ENCODE measurements at regions not wholly inside any gene's neighbourhood (a gene's known extent, or its start where the extent isn't known, plus 50 kb on each side); places are given as distances from the start of the nearest gene placed in this dataset.

GRCh38 chr3:105953831-105954230 lies 85.0 kb upstream of the CBLB start:
- no peaks in the 10 kb centered on the region for H3K36me3 ChIP-seq
- no peaks in the 10 kb centered on the region for H4K20me1 ChIP-seq
- H3K27me3 ChIP-seq, result no peaks in the 10 kb centered on the region
- no peak overlapping the region for H3K4me3 ChIP-seq
- H3K4me2 ChIP-seq, result no peak overlapping the region
- no peak overlapping the region for H3K27ac ChIP-seq
- no peak for TF ChIP-seq Cebpa-rat (IDR thresholded peaks at IDR 0.05)
- H3K9me3 ChIP-seq, result no peaks in the 10 kb centered on the region
- no peaks in the 10 kb centered on the region for H3K4me1 ChIP-seq
- H3K9ac ChIP-seq, result no peak overlapping the region

GRCh38 chr3:105956306-105956705 lies 87.5 kb upstream of the CBLB start:
- no peaks in the 10 kb centered on the region for H3K9me3 ChIP-seq
- H3K9ac ChIP-seq, result no peak overlapping the region
- no peaks in the 10 kb centered on the region for H3K36me3 ChIP-seq
- TF ChIP-seq Cebpa-rat (IDR thresholded peaks at IDR 0.05), result no peak
- H3K27me3 ChIP-seq, result no peaks in the 10 kb centered on the region
- no peak overlapping the region for H3K4me2 ChIP-seq
- H4K20me1 ChIP-seq, result no peaks in the 10 kb centered on the region
- H3K4me1 ChIP-seq, result no peaks in the 10 kb centered on the region
- no peak overlapping the region for H3K27ac ChIP-seq
- no peak overlapping the region for H3K4me3 ChIP-seq

GRCh38 chr3:105957722-105958121 lies 88.9 kb upstream of the CBLB start:
- no peaks in the 10 kb centered on the region for H4K20me1 ChIP-seq
- no peak overlapping the region for H3K9ac ChIP-seq
- H3K27ac ChIP-seq, result no peak overlapping the region
- no peak for TF ChIP-seq Cebpa-rat (IDR thresholded peaks at IDR 0.05)
- H3K4me2 ChIP-seq, result no peak overlapping the region
- H3K27me3 ChIP-seq, result no peaks in the 10 kb centered on the region
- no peaks in the 10 kb centered on the region for H3K4me1 ChIP-seq
- no peaks in the 10 kb centered on the region for H3K36me3 ChIP-seq
- no peaks in the 10 kb centered on the region for H3K9me3 ChIP-seq
- no peak overlapping the region for H3K4me3 ChIP-seq

GRCh38 chr3:105958237-105959000 lies 89.6 kb upstream of the CBLB start:
- Histone ChIP-seq H3K4me1 (no peaks in the 10 kb centered on the region), H3K27me3 (no peaks in the 10 kb centered on the region), H3K4me2 (no peak overlapping the region), H3K27ac (no peak overlapping the region), H3K9ac (no peak overlapping the region), H3K36me3 (no peaks in the 10 kb centered on the region), H3K4me3 (no peak overlapping the region), H3K9me3 (no peaks in the 10 kb centered on the region), H4K20me1 (no peaks in the 10 kb centered on the region)
- no peak for TF ChIP-seq Cebpa-rat (IDR thresholded peaks at IDR 0.05)

GRCh38 chr3:105959851-105960250 lies 91.0 kb upstream of the CBLB start:
- H3K4me1 ChIP-seq, result no peaks in the 10 kb centered on the region
- H3K4me2 ChIP-seq, result no peak overlapping the region
- no peaks in the 10 kb centered on the region for H4K20me1 ChIP-seq
- H3K4me3 ChIP-seq, result no peak overlapping the region
- no peaks in the 10 kb centered on the region for H3K36me3 ChIP-seq
- TF ChIP-seq Cebpa-rat (IDR thresholded peaks at IDR 0.05), result no peak
- no peaks in the 10 kb centered on the region for H3K9me3 ChIP-seq
- H3K27me3 ChIP-seq, result no peaks in the 10 kb centered on the region
- H3K9ac ChIP-seq, result no peak overlapping the region
- no peak overlapping the region for H3K27ac ChIP-seq

- Histone ChIP-seq H3K27ac (no peak overlapping the region), H3K36me3 (no peaks in the 10 kb centered on the region), H3K9me3 (no peaks in the 10 kb centered on the region), H3K4me3 (no peak overlapping the region), H4K20me1 (no peaks in the 10 kb centered on the region), H3K4me1 (no peaks in the 10 kb centered on the region), H3K9ac (no peak overlapping the region), H3K4me2 (no peak overlapping the region), H3K27me3 (no peaks in the 10 kb centered on the region)
- TF ChIP-seq Cebpa-rat (IDR thresholded peaks at IDR 0.05), result no peak
These were observed 91.6 kb upstream of the CBLB start for GRCh38 chr3:105960381-105960780.

GRCh38 chr3:105963161-105963560 lies 94.3 kb upstream of the CBLB start:
- Histone ChIP-seq H3K36me3 (no peaks in the 10 kb centered on the region), H3K27me3 (no peaks in the 10 kb centered on the region), H3K4me2 (no peak overlapping the region), H3K9me3 (no peaks in the 10 kb centered on the region), H3K4me3 (no peak overlapping the region), H3K27ac (no peak overlapping the region), H3K4me1 (no peaks in the 10 kb centered on the region), H4K20me1 (no peaks in the 10 kb centered on the region), H3K9ac (no peak overlapping the region)
- TF ChIP-seq Cebpa-rat (IDR thresholded peaks at IDR 0.05), result no peak

GRCh38 chr3:105965384-105965783 lies 96.6 kb upstream of the CBLB start:
- H3K4me3 ChIP-seq, result no peak overlapping the region
- no peak overlapping the region for H3K27ac ChIP-seq
- no peaks in the 10 kb centered on the region for H4K20me1 ChIP-seq
- H3K36me3 ChIP-seq, result no peaks in the 10 kb centered on the region
- H3K9ac ChIP-seq, result no peak overlapping the region
- no peak for TF ChIP-seq Cebpa-rat (IDR thresholded peaks at IDR 0.05)
- H3K4me1 ChIP-seq, result no peaks in the 10 kb centered on the region
- no peaks in the 10 kb centered on the region for H3K27me3 ChIP-seq
- no peak overlapping the region for H3K4me2 ChIP-seq
- peaks cover 3% of the 10 kb centered on the region; the same call in 1 of the 2 replicates for H3K9me3 ChIP-seq

- Histone ChIP-seq H3K9ac (no peak overlapping the region), H4K20me1 (no peaks in the 10 kb centered on the region), H3K9me3 (peaks cover 20% of the 10 kb centered on the region), H3K36me3 (no peaks in the 10 kb centered on the region), H3K27ac (no peak overlapping the region), H3K4me1 (no peaks in the 10 kb centered on the region), H3K27me3 (no peaks in the 10 kb centered on the region), H3K4me3 (no peak overlapping the region), H3K4me2 (no peak overlapping the region)
- no peak for TF ChIP-seq Cebpa-rat (IDR thresholded peaks at IDR 0.05)
These were observed 98.3 kb upstream of the CBLB start for GRCh38 chr3:105967117-105967516.

GRCh38 chr3:105970283-105970682 lies 101.5 kb upstream of the CBLB start:
- Histone ChIP-seq H3K4me2 (no peak overlapping the region), H3K9ac (no peak overlapping the region), H3K27ac (no peak overlapping the region)

GRCh38 chr3:105972069-105972468 lies 103.3 kb upstream of the CBLB start:
- no peak overlapping the region for H3K4me3 ChIP-seq
- peaks cover 24% of the 10 kb centered on the region for H3K9me3 ChIP-seq
- no peaks in the 10 kb centered on the region for H3K36me3 ChIP-seq
- H4K20me1 ChIP-seq, result no peaks in the 10 kb centered on the region
- no peak for TF ChIP-seq Cebpa-rat (IDR thresholded peaks at IDR 0.05)
- H3K9ac ChIP-seq, result no peak overlapping the region
- no peak overlapping the region for H3K27ac ChIP-seq
- no peaks in the 10 kb centered on the region for H3K27me3 ChIP-seq
- no peaks in the 10 kb centered on the region for H3K4me1 ChIP-seq
- no peak overlapping the region for H3K4me2 ChIP-seq

More at GRCh38 chr3:105970283-105970682, 101.5 kb upstream of the CBLB start:
- no peaks in the 10 kb centered on the region for H3K36me3 ChIP-seq
- no peak overlapping the region for H3K4me3 ChIP-seq
- no peaks in the 10 kb centered on the region for H3K27me3 ChIP-seq
- H4K20me1 ChIP-seq, result no peaks in the 10 kb centered on the region
- no peaks in the 10 kb centered on the region for H3K4me1 ChIP-seq
- no peak for TF ChIP-seq Cebpa-rat (IDR thresholded peaks at IDR 0.05)
- H3K9me3 ChIP-seq, result peaks cover 24% of the 10 kb centered on the region

Data from BLaER1 (cell line).